ENCODE measurements at regions not wholly inside any gene's neighbourhood (a gene's known extent, or its start where the extent isn't known, plus 50 kb on each side); places are given as distances from the start of the nearest gene placed in this dataset.

GRCh38 chr17:6231886-6232731 is 161.9 kb downstream of the WSCD1 start:
- H3K4me3 ChIP-seq (ENCODE audit: low read depth, low read length), result no peak overlapping the region

GRCh38 chr17:6231465-6231864 is 161.3 kb downstream of the WSCD1 start:
- Histone ChIP-seq H3K27me3 (ENCODE audit: control insufficient read depth, insufficient read depth, low read length) (no peaks in the 10 kb centered on the region), H3K36me3 (ENCODE audit: control insufficient read depth, insufficient read depth, low read length) (no peaks in the 10 kb centered on the region), H3K4me3 (ENCODE audit: low read depth, low read length) (no peak overlapping the region)
- DNase-seq (ENCODE audit: low read depth), result no peak
- TF ChIP-seq CTCF (IDR thresholded peaks at IDR 0.05; ENCODE audit: insufficient read depth, low read length, poor library complexity, severe bottlenecking), result no peak

More at GRCh38 chr17:6231886-6232731, 161.9 kb downstream of the WSCD1 start:
- DNase-seq (ENCODE audit: low read depth), result peak; percentile 54
- H3K36me3 ChIP-seq (ENCODE audit: control insufficient read depth, insufficient read depth, low read length), result no peaks in the 10 kb centered on the region
- H3K27me3 ChIP-seq (ENCODE audit: control insufficient read depth, insufficient read depth, low read length), result no peaks in the 10 kb centered on the region
- TF ChIP-seq CTCF (IDR thresholded peaks at IDR 0.05; ENCODE audit: insufficient read depth, low read length, poor library complexity, severe bottlenecking), result peak; percentile 13

GRCh38 chr17:6218333-6218732 is 148.2 kb downstream of the WSCD1 start:
- Histone ChIP-seq H3K36me3 (ENCODE audit: control insufficient read depth, insufficient read depth, low read length) (no peaks in the 10 kb centered on the region), H3K27me3 (ENCODE audit: control insufficient read depth, insufficient read depth, low read length) (peaks cover 5% of the 10 kb centered on the region), H3K4me3 (ENCODE audit: low read depth, low read length) (no peak overlapping the region)
- no peak for DNase-seq (ENCODE audit: low read depth)
- TF ChIP-seq CTCF (IDR thresholded peaks at IDR 0.05; ENCODE audit: insufficient read depth, low read length, poor library complexity, severe bottlenecking), result no peak

- no peak for TF ChIP-seq CTCF (IDR thresholded peaks at IDR 0.05; ENCODE audit: insufficient read depth, low read length, poor library complexity, severe bottlenecking)
- Histone ChIP-seq H3K36me3 (ENCODE audit: control insufficient read depth, insufficient read depth, low read length) (no peaks in the 10 kb centered on the region), H3K27me3 (ENCODE audit: control insufficient read depth, insufficient read depth, low read length) (peaks cover 5% of the 10 kb centered on the region), H3K4me3 (ENCODE audit: low read depth, low read length) (no peak overlapping the region)
- no peak for DNase-seq (ENCODE audit: low read depth)
Measured at GRCh38 chr17:6215071-6216035, 145.2 kb downstream of the WSCD1 start.

- Histone ChIP-seq H3K4me3 (ENCODE audit: low read depth, low read length) (no peak overlapping the region), H3K36me3 (ENCODE audit: control insufficient read depth, insufficient read depth, low read length) (no peaks in the 10 kb centered on the region), H3K27me3 (ENCODE audit: control insufficient read depth, insufficient read depth, low read length) (peaks cover 10% of the 10 kb centered on the region)
- TF ChIP-seq CTCF (IDR thresholded peaks at IDR 0.05; ENCODE audit: insufficient read depth, low read length, poor library complexity, severe bottlenecking), result no peak
- DNase-seq (ENCODE audit: low read depth), result no peak
Measured at GRCh38 chr17:6213859-6214258, 143.7 kb downstream of the WSCD1 start.
